Effector memory CD8-positive, alpha-beta T cell (primary cell): ENCODE measurements at regions not wholly inside any gene's neighbourhood (a gene's known extent, or its start where the extent isn't known, plus 50 kb on each side); places are given as distances from the start of the nearest gene placed in this dataset.

Source experiments
- ATAC-seq: fragments of 150-1000 bp; cut with Tn5 transposase; replicated peaks from 2 replicates; pipeline ENCODE4 v1.10.0; 2021; ENCODE audit warnings: mild to moderate bottlenecking, moderate library complexity
- DNase-seq, 3 experiments: peaks; one replicate each; pipeline ENCODE4 v3.0.0; 2021
- H3K27ac Mint-ChIP-seq, 2 donors: one replicate each; pipeline ENCODE4 v1.8.0; 2022; ENCODE audit warnings: mild to moderate bottlenecking in 2 of 2, mixed read lengths in 2 of 2, moderate library complexity in 2 of 2
- H3K27me3 Mint-ChIP-seq, 2 donors: one replicate each; pipeline ENCODE4 v1.8.0; 2022; ENCODE audit warnings: mixed read lengths in 2 of 2
- H3K36me3 Mint-ChIP-seq: one replicate; pipeline ENCODE4 v1.8.0; 2022; ENCODE audit warnings: mild to moderate bottlenecking, moderate library complexity, mixed read lengths; ENCODE audit not compliant: insufficient read depth
- H3K4me1 Mint-ChIP-seq, 2 donors: one replicate each; pipeline ENCODE4 v1.8.0; 2022; ENCODE audit warnings: low read depth in 2 of 2, mixed read lengths in 2 of 2
- H3K4me3 Mint-ChIP-seq, 2 donors: one replicate each; pipeline ENCODE4 v1.8.0; 2022; ENCODE audit warnings: mild to moderate bottlenecking in 2 of 2, mixed read lengths in 2 of 2, moderate library complexity in 2 of 2
- H3K9me3 Mint-ChIP-seq, 2 donors: one replicate each; pipeline ENCODE4 v1.8.0; 2022; ENCODE audit warnings: mixed read lengths in 2 of 2

DNA sequence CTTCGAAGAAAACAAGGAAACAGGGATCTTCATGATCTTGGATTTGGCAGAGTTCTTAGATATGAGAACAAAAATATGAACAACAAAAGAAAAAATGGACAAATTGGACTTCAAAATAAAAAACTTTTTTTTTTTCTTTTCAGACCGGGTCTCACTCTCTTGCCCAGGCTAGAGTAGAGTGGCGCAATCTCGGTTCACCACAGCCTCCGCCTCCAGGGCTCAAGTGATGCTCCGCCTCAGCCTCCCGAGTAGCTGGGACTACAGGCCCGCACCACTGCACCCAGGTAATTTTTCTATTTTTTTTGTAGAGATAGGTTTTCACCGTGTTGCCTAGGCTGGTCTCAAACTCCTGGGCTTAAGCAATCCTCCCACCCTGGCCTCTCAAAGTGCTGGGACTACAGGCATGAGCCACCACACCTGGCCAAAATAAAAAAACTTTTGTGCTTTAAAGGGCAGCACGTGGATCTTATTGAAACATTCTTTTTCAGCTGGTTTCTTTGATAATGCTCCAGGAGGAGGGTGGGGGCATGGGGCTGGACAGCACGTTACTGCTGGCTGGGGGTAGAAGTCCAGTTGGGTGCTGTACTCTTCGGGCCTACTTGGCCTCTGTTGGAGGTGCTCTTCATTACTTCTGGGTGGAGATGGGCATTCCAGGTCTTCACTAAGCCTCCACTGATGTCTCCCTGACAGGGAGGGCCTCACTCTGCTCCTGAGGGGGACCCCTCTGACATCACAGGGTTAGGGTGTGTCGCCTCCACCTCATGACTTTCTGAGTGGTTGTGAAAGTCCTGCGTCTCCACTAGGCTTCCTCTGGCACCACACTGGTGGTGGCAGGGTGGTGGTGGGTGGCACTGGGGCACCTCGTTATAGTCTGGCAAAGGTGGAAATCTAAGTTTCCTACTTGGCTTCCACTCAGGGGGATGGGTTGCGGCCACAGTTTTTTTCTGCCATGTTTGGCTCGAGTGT is 150.5 kb upstream of the XPO1 start:
- DNase-seq, result no peak
- no peaks in the 10 kb centered on the region for H3K36me3 Mint-ChIP-seq
- H3K4me3 Mint-ChIP-seq, result no peak overlapping the region
- no peaks in the 10 kb centered on the region for H3K27me3 Mint-ChIP-seq
- ATAC-seq, result no peak
- no peak overlapping the region for H3K27ac Mint-ChIP-seq
- H3K4me1 Mint-ChIP-seq, result peaks cover 2 to 4% of the 10 kb centered on the region in 2 donors
- H3K9me3 Mint-ChIP-seq, result no peaks in the 10 kb centered on the region

DNA sequence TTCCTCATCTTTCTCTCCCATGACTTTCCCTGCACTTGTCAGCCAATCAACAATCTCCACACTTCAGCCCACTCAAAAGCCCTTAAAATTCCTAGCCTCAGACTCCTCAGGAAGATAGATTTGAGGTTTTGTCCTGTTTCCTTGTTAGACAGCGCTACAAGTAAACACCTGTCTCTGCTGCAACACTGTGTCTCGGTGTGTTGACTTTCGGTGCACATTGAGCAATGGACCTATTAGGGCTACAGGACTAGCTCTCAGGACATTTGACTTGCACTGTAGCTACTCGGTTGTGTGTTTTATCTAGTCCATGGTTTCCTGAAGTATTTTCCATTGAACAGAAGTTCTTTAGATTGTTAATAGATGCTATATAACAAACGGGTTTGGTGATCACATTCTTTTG is 140.9 kb upstream of the XPO1 start:
- ATAC-seq (no peak), DNase-seq (no peak)
- Mint-ChIP-seq H3K4me3 (no peak overlapping the region), H3K9me3 (peaks cover 5 to 16% of the 10 kb centered on the region in 2 donors), H3K4me1 (no peaks in the 10 kb centered on the region), H3K36me3 (no peaks in the 10 kb centered on the region), H3K27me3 (no peaks in the 10 kb centered on the region), H3K27ac (no peak overlapping the region)

DNA sequence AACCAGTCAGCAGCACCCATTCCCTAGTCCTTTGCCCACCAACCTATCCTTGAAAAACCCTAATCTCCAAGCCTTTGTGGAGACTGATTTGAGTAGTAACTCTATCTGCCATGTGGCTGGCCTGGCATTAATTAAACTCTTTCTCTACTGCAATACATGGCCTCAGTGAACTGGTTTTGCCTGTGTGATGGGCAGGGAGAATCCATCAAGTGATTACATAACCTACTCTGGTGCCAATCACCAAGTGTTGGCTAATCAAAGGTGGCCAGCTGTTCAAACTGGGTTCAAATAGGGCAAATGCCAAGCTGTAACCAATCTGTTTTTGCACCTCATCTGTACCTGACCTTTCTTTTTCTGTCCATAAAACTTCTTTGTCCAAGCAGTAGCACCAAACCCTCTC is 139.8 kb upstream of the XPO1 start:
- Mint-ChIP-seq H3K27me3 (no peaks in the 10 kb centered on the region), H3K36me3 (no peaks in the 10 kb centered on the region), H3K9me3 (peaks cover 5 to 16% of the 10 kb centered on the region in 2 donors), H3K4me1 (no peaks in the 10 kb centered on the region), H3K4me3 (no peak overlapping the region), H3K27ac (no peak overlapping the region)
- ATAC-seq (no peak), DNase-seq (no peak)

DNA sequence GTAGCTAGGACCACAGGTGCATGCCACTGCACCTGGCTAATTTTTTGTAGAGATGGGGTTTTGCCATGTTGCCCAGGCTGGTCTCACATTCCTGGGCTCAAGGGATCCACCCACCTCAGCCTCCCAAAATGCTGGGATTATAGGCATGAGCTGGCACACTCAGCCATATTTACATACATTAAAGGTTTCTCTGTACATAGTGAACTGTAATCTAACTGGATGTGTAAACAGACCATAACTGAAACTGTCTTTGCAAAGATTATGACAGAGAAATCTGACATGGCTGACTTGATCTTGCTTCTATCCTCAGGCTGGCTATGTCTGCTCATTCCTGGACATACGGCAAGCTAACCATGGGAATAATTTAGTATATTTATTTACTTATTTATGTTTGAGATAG is 139.2 kb upstream of the XPO1 start:
- H3K4me1 Mint-ChIP-seq, result no peaks in the 10 kb centered on the region
- H3K27ac Mint-ChIP-seq, result no peak overlapping the region
- ATAC-seq (no peak), DNase-seq (no peak)
- no peaks in the 10 kb centered on the region for H3K27me3 Mint-ChIP-seq
- no peaks in the 10 kb centered on the region for H3K36me3 Mint-ChIP-seq
- peaks cover 5 to 16% of the 10 kb centered on the region in 2 donors for H3K9me3 Mint-ChIP-seq
- no peak overlapping the region for H3K4me3 Mint-ChIP-seq

DNA sequence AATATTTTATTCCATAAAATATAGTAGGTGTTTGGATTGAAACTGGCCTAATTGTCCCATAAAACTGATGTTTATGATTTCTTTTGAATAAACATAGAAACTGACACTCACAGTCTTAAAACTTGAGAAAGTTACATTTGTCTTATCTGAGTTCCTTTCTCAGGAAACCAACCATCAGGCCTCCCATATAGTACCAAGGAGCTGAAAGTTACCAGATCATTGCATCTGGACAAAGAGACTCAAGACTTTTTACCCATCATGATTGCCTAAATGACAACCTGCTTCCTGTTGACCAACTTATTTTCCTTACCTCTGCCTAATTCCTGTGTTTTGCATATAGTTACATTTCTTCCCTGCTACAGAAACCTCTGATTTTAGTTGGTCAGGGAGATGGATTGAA is 137.0 kb upstream of the XPO1 start:
- Mint-ChIP-seq H3K27ac (no peak overlapping the region), H3K4me1 (peaks cover 16 to 19% of the 10 kb centered on the region in 2 donors), H3K27me3 (no peaks in the 10 kb centered on the region), H3K9me3 (peaks cover 5 to 16% of the 10 kb centered on the region in 2 donors), H3K4me3 (no peak overlapping the region), H3K36me3 (no peaks in the 10 kb centered on the region)
- DNase-seq (no peak), ATAC-seq (no peak)

DNA sequence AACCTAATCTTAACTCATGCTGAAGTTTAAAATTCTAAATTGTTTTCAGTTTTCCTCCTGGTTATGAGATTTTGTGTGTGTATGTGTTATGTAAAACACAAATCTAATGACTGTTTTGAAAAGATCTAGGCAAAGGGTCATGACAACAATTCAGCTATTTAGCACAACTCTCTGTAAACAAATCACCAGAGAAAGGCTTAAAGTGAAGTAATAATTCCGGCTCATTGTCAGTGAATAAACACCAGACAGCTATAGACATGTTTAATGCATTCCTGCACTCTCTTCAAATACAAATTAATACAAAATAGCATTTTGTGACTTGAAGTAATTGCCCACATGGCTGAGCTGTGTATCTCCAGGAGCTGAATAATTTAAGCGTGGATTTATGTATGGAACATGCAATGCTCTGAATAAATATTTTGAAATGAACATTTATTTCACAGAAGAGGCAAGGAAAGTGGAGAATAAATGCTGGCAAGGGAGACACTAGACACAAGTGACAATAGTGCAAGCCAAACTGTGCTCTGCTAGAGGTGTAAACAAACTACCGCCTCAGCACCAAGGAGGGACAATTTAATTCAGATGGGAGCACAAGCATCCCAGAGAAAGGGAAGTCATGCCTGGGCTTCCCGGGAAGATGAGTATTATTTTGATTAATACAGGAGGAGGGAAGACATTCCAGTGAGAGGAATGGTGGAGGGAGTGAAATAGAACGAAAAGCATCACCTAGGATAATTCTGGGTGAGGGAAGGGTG is 133.6 kb upstream of the XPO1 start:
- no peak for ATAC-seq
- H3K4me1 Mint-ChIP-seq, result peaks cover 20 to 21% of the 10 kb centered on the region in 2 donors
- H3K4me3 Mint-ChIP-seq, result peak overlapping the region; percentile 66 to 77
- no peaks in the 10 kb centered on the region for H3K27me3 Mint-ChIP-seq
- peaks cover 5 to 15% of the 10 kb centered on the region in 2 donors for H3K9me3 Mint-ChIP-seq
- H3K36me3 Mint-ChIP-seq, result no peaks in the 10 kb centered on the region
- peak overlapping the region; percentile 89 to 96 for H3K27ac Mint-ChIP-seq
- DNase-seq, result no peak

DNA sequence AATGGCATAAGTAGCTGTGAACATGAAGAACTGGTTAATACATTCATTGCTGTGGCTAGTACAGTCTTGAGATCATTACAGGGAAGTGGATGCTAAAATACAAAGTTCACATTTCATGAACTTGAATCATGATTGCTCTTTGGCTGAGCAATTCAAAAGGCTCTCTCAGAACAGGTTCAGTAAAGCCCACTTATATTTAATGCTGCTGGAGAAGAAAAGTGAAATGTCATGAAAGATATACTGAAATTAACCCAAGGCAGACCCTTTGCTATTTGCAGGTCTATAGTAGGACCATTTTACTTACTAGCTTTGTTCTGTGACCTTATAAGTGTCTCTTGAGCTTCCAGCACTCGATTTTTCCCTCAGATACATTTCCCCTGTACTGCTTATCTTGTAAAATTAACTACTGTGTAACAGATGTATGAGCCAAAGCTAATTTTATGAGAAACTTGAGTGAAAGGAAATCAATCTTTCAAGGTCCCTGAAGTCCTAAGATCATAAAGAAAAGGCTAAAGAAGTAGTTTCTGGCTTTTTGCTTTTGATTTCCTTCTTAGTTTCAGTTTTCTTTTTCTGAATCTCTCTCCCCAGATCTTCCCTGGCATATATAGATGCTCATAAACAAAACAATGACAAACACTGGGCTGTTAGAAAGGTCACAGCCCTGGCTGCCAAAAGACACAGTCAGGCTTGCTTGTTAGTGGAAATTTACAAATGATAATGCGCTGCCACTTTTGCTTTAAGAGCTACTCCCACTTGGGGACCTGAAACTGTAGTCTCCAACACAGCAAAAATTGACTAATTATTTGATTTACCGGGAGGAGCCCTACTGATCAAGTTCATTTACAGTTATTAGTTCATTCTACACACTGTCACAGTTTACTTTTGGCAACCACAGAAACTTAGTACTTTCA is 132.7 kb upstream of the XPO1 start:
- H3K9me3 Mint-ChIP-seq, result peaks cover 5 to 6% of the 10 kb centered on the region in 2 donors
- DNase-seq (no peak), ATAC-seq (peak; percentile 80)
- H3K27ac Mint-ChIP-seq, result peak overlapping the region; percentile 89 to 96
- peak overlapping the region; percentile 66 to 77 for H3K4me3 Mint-ChIP-seq
- peaks cover 20 to 21% of the 10 kb centered on the region in 2 donors for H3K4me1 Mint-ChIP-seq
- H3K36me3 Mint-ChIP-seq, result no peaks in the 10 kb centered on the region
- no peaks in the 10 kb centered on the region for H3K27me3 Mint-ChIP-seq

DNA sequence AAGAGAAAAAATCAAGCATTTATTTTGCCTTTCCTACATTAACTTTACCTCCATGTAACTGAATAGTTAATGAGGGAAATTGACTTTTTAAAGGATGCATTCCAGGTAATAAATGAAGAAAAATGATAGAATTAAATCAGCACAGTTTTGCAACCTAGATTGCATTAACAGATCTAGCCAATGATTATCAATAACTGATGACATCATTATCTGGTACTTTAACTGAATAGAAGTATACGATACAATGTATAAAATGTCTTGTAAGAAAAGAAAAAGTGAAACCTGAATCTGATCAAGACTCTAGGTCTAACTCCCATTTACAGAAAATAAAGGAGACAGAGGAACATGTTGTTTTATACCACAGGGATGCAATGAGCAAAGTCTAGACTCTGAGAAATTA is 126.0 kb upstream of the XPO1 start:
- DNase-seq (no peak), ATAC-seq (no peak)
- H3K36me3 Mint-ChIP-seq, result no peaks in the 10 kb centered on the region
- H3K27ac Mint-ChIP-seq, result peak overlapping the region in 1 of 2 donors; percentile 78
- H3K4me1 Mint-ChIP-seq, result peaks cover 23 to 25% of the 10 kb centered on the region in 2 donors
- H3K4me3 Mint-ChIP-seq, result peak overlapping the region in 1 of 2 donors; percentile 3
- H3K9me3 Mint-ChIP-seq, result no peaks in the 10 kb centered on the region
- no peaks in the 10 kb centered on the region for H3K27me3 Mint-ChIP-seq

DNA sequence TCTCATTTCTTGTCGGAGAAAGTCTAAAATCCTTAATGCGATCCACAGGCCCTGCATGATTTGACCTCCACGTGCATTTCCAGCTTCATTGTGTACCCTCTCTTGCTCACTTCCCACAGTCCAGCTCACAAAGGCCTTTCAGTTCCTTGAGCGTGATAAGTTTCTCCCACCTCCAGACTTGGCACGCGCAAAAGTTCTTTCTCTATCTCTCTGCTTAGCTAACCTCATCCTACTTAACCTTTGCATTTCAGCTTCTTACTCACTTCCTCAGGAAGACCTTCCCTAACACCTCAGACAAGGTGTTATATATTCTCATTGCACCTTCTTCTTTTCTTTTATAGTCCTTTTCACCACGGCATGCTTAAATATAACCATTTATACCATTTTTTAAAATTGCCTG is 124.8 kb upstream of the XPO1 start:
- Mint-ChIP-seq H3K4me3 (peak overlapping the region; percentile 9 to 58), H3K27me3 (no peaks in the 10 kb centered on the region), H3K27ac (peak overlapping the region; percentile 1 to 11), H3K9me3 (no peaks in the 10 kb centered on the region), H3K36me3 (no peaks in the 10 kb centered on the region), H3K4me1 (peaks cover 23 to 27% of the 10 kb centered on the region in 2 donors)
- DNase-seq (peak in 1 of 3 experiments; percentile 14), ATAC-seq (peak; percentile 98)

DNA sequence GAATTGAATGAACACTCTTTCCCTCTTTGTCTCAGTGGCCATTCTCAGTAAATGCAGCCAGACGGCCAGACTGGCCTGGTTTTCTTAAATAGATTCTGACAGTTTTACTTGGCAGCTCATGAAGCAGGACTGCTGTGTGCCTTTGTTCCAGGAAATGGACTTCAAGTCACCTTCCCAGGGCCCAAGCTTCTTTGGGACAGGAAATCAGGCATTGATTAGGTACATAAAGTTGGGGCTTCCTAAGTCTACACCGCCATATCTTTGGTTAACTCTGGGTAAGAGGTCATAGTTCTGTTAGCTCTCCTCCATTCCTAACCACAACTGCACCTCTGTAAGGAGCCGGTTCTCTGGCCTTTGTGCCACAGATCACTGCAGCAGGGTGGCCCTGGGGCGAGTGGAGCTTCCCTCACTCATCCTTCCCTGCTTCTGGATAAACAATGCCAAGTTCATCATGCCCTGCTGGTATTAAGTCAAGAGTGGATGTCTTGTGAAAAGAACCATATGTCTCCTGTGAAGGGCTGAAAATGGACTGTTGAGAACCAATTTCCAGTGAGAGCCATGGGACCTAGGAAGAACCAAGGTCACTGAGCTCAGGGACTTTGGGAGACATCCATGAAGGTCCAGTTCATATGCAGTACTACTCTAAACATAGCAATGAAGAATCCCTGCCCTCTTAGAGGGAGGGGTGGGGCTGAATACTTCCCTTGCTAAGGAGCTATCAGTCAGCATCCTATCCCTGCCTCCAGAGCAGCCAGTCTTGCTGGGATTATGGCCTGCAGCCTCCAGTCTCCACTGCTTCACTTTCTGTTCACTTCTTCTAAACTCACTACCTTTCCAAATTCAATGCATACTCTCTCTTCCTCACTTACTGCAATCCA is 122.6 kb upstream of the XPO1 start:
- Mint-ChIP-seq H3K27me3 (no peaks in the 10 kb centered on the region), H3K4me3 (no peak overlapping the region), H3K4me1 (peaks cover 21 to 27% of the 10 kb centered on the region in 2 donors), H3K27ac (peak overlapping the region; percentile 11 to 15), H3K9me3 (no peaks in the 10 kb centered on the region), H3K36me3 (no peaks in the 10 kb centered on the region)
- ATAC-seq, result no peak
- DNase-seq, result no peak

DNA sequence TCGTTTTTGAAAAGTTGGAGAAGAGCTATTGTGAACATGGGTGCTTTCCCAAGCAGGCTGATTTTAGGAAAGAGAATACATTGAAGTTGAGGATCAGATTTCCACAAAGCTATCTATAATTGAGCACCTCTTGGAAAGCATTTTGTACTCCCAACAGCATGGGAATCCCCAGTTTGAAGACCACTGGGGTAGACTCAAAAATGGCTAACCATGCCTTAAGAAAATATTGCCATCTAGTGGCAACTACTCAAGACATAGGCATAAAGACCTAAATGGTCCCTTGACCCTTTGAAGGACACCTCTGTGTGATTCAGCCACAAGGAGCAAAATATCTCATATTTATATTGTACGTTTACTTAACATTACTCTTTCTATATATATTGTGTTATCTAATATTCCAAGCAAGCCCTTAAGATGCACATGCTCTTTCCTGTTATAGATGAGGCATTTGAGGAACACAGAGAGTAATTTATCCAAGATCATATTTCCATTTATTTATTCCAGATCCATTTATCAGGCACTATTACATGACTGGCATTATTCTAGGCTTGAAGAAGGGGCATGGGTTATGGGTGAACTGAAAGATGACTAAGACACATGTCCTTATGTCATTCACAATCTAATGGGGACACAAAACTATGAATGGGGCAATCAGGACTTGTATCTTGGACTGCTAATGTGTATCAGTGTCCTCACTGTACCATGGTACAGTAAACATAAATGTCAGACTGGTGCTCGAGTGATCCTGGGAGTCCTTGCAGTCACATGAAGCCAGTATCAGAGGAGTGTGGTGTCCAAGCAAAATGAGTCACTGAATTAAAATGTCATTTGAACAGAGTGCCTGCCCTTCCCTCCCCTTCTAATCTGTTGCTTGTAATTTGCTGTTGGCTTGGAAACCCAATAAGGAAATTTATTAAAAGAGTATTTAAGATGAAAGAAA is 121.0 kb upstream of the XPO1 start:
- no peak for DNase-seq
- Mint-ChIP-seq H3K4me1 (peaks cover 18 to 22% of the 10 kb centered on the region in 2 donors), H3K36me3 (no peaks in the 10 kb centered on the region), H3K4me3 (no peak overlapping the region), H3K9me3 (no peaks in the 10 kb centered on the region), H3K27me3 (no peaks in the 10 kb centered on the region), H3K27ac (peak overlapping the region in 1 of 2 donors; percentile 15)
- ATAC-seq, result no peak
